H1 (cell line): ENCODE measurements at regions not wholly inside any gene's neighbourhood (a gene's known extent, or its start where the extent isn't known, plus 50 kb on each side); places are given as distances from the start of the nearest gene placed in this dataset.
"Not testable (repeated sequence)": the region's sequence is repeated elsewhere in the genome, so short reads cannot be mapped to it uniquely, and the experiment has no call there.

ENCODE experiments used
- CTCF ChIA-PET: fragments of 300-600 bp; sonication (Branson Sonifier 250); formaldehyde crosslinking; loops from one replicate; lab custom pipeline; 2021; ENCODE audit not compliant: partially characterized antibody; lab: Charles Lee
- POLR2A ChIA-PET: fragments of 300-600 bp; sonication (Branson Sonifier 250); formaldehyde crosslinking; loops from one replicate; lab custom pipeline; 2021; ENCODE audit warnings: inconsistent platforms; ENCODE audit not compliant: partially characterized antibody; lab: Charles Lee
- DNase-seq, 2 experiments: peaks; one replicate each; pipeline versions ENCODE4 v3.0.0 to v3.0.0-alpha.2; 2010 to 2022; ENCODE audit warnings: low spot score in 2 of 2, low read depth in 1 of 2, mixed read lengths in 1 of 2
- FAIRE-seq: peaks from 2 replicates; lab custom pipeline; 2011; peaks lifted over from hg19 to GRCh38; lab: Jason Lieb, UNC
- H2AFZ ChIP-seq: 2 replicates; pipeline ENCODE4 v1.8.1; 2012; ENCODE audit warnings: low read length, inconsistent platforms
- H2AK5ac ChIP-seq: 2 replicates; pipeline ENCODE4 v1.6.1; 2013; ENCODE audit warnings: low read depth, low read length
- H2BK120ac ChIP-seq: replicated peaks from 2 replicates; pipeline ENCODE3; 2013; ENCODE audit warnings: low read depth, low read length, inconsistent platforms
- H2BK12ac ChIP-seq: 2 replicates; pipeline ENCODE4 v1.6.1; 2013; ENCODE audit warnings: low read depth, low read length
- H2BK15ac ChIP-seq: 2 replicates; pipeline ENCODE4 v1.6.1; 2013; ENCODE audit warnings: low read length
- H2BK20ac ChIP-seq: 2 replicates; pipeline ENCODE4 v1.6.1; 2013; ENCODE audit warnings: low read length
- H2BK5ac ChIP-seq: 2 replicates; pipeline ENCODE4 v1.6.1; 2013; ENCODE audit warnings: low read depth, low read length
- H3K14ac ChIP-seq: 2 replicates; pipeline ENCODE4 v1.6.1; 2013; ENCODE audit warnings: inconsistent platforms; ENCODE audit not compliant: insufficient read length
- H3K18ac ChIP-seq: 2 replicates; pipeline ENCODE4 v1.6.1; 2013; ENCODE audit warnings: low read length; ENCODE audit errors: extremely low read depth
- H3K23ac ChIP-seq: 2 replicates; pipeline ENCODE4 v1.6.1; 2013; ENCODE audit warnings: inconsistent platforms; ENCODE audit not compliant: insufficient read length
- H3K23me2 ChIP-seq: 2 replicates; pipeline ENCODE4 v1.6.1; 2013; ENCODE audit warnings: low read depth, low read length
- H3K27ac ChIP-seq: 2 replicates; pipeline ENCODE4 v1.6.1; 2011; ENCODE audit warnings: low read depth, low read length, inconsistent platforms
- H3K27me3 ChIP-seq, 4 experiments: replicated peaks in 1 of 4; 1 replicate in 1 of 4; 2 replicates in 3 of 4; pipeline versions ENCODE4 v1.6.1 to v1.8.1; 2011 to 2013; ENCODE audit warnings: low read length in 3 of 4, mild to moderate bottlenecking in 3 of 4, inconsistent platforms in 2 of 4, mixed read lengths in 2 of 4, moderate library complexity in 1 of 4; ENCODE audit not compliant: control insufficient read depth in 3 of 4, insufficient read depth in 3 of 4; ENCODE audit errors: extremely low read depth in 1 of 4
- H3K36me3 ChIP-seq, 4 experiments: 2 replicates each; pipeline versions ENCODE4 v1.6.1 to v1.8.1; 2011 to 2013; ENCODE audit warnings: mild to moderate bottlenecking in 4 of 4, low read length in 3 of 4, moderate library complexity in 2 of 4, control low read depth in 1 of 4, inconsistent platforms in 1 of 4; ENCODE audit not compliant: insufficient read depth in 4 of 4, control insufficient read depth in 2 of 4
- H3K4ac ChIP-seq: replicated peaks from 2 replicates; pipeline ENCODE3; 2013; ENCODE audit warnings: low read length, low read depth, mixed read lengths, inconsistent platforms; ENCODE audit not compliant: insufficient read length
- H3K4me1 ChIP-seq, 4 experiments: replicated peaks in 1 of 4; 1 replicate in 1 of 4; 2 replicates in 3 of 4; pipeline versions ENCODE4 v1.6.1 to v1.8.1; 2011 to 2013; ENCODE audit warnings: low read length in 3 of 4, inconsistent platforms in 2 of 4, mixed read lengths in 1 of 4; ENCODE audit not compliant: insufficient read depth in 4 of 4, control insufficient read depth in 3 of 4
- H3K4me2 ChIP-seq, 2 experiments: 2 replicates each; pipeline versions ENCODE4 v1.6.1 to v1.8.1; 2011 to 2013; ENCODE audit warnings: low read depth in 2 of 2, low read length in 2 of 2, control low read depth in 1 of 2, inconsistent platforms in 1 of 2, mild to moderate bottlenecking in 1 of 2; ENCODE audit not compliant: insufficient read depth in 1 of 2
- H3K4me3 ChIP-seq, 4 experiments: fragments of 200-600, 300-600 bp in 1 of 4; sonication (generic), shearing (Covaris generic), sonication (Bioruptor Twin) in 1 of 4; 2 replicates each; pipeline versions ENCODE4 v1.5.1 to v1.8.1; 2011 to 2016; ENCODE audit warnings: low read length in 4 of 4, low read depth in 3 of 4, control low read depth in 2 of 4, inconsistent platforms in 2 of 4, mild to moderate bottlenecking in 2 of 4, mixed read lengths in 1 of 4, moderate library complexity in 1 of 4; ENCODE audit not compliant: insufficient read depth in 2 of 4; ENCODE audit errors: extremely low read depth in 1 of 4
- H3K56ac ChIP-seq: replicated peaks from 2 replicates; pipeline ENCODE3; 2013; ENCODE audit warnings: low read depth, mild to moderate bottlenecking, mixed read lengths, low read length, inconsistent platforms; ENCODE audit not compliant: insufficient read length
- H3K79me1 ChIP-seq: 2 replicates; pipeline ENCODE4 v1.6.1; 2013; ENCODE audit warnings: low read depth, low read length, control low read depth
- H3K79me2 ChIP-seq, 2 experiments: 2 replicates each; pipeline versions ENCODE4 v1.6.1 to v1.8.1; 2012 to 2013; ENCODE audit warnings: low read length in 2 of 2, mild to moderate bottlenecking in 2 of 2, inconsistent platforms in 1 of 2; ENCODE audit not compliant: insufficient read depth in 2 of 2, control insufficient read depth in 1 of 2
- H3K9ac ChIP-seq, 4 experiments: replicated peaks in 1 of 4; 1 replicate in 1 of 4; 2 replicates in 3 of 4; pipeline versions ENCODE4 v1.6.1 to v1.8.1; 2011 to 2013; ENCODE audit warnings: low read depth in 3 of 4, low read length in 3 of 4, control low read depth in 2 of 4, mild to moderate bottlenecking in 2 of 4, moderate library complexity in 2 of 4, inconsistent platforms in 1 of 4; ENCODE audit errors: extremely low read depth in 1 of 4
- H3K9me3 ChIP-seq, 2 experiments: 2 replicates each; pipeline versions ENCODE4 v1.6.1 to v1.8.1; 2012 to 2013; ENCODE audit warnings: mild to moderate bottlenecking in 2 of 2, moderate library complexity in 2 of 2, control low read depth in 1 of 2, inconsistent platforms in 1 of 2, low read depth in 1 of 2, low read length in 1 of 2, mixed read lengths in 1 of 2; ENCODE audit not compliant: insufficient read depth in 2 of 2
- H4K20me1 ChIP-seq, 2 experiments: replicated peaks in 1 of 2; 2 replicates each; pipeline versions ENCODE3 to v1.8.1; 2011 to 2013; ENCODE audit warnings: inconsistent platforms in 2 of 2, low read length in 2 of 2, mild to moderate bottlenecking in 1 of 2; ENCODE audit not compliant: insufficient read depth in 2 of 2, control insufficient read depth in 1 of 2
- H4K5ac ChIP-seq: 2 replicates; pipeline ENCODE4 v1.6.1; 2013; ENCODE audit warnings: low read length, low read depth, mixed read lengths, inconsistent platforms; ENCODE audit not compliant: insufficient read length
- H4K8ac ChIP-seq: 2 replicates; pipeline ENCODE4 v1.8.0; 2013; ENCODE audit warnings: mild to moderate bottlenecking, moderate library complexity, low read length, inconsistent platforms; ENCODE audit not compliant: insufficient read depth; ENCODE audit errors: extremely low read depth
- H4K91ac ChIP-seq: replicated peaks from 2 replicates; pipeline ENCODE3; 2013; ENCODE audit warnings: low read length, mixed read lengths, inconsistent platforms; ENCODE audit not compliant: insufficient read length
- WGBS, 2 experiments: shearing (Covaris generic) in 1 of 2; methylation state at CpG; one replicate each; pipeline versions ENCODE4 v1.1.6 to v1.1.7; 2013 to 2015; ENCODE audit warnings: low lambda C conversion rate in 2 of 2, mixed read lengths in 2 of 2, inconsistent platforms in 1 of 2, low coverage in 1 of 2, missing lambda C conversion rate in 1 of 2; ENCODE audit not compliant: insufficient replicate concordance in 2 of 2, insufficient coverage in 1 of 2, insufficient read length in 1 of 2; ENCODE audit errors: extremely low coverage in 1 of 2, missing lambda C conversion rate in 1 of 2; 5-methylcytosine and 5-hydroxymethylcytosine counted together

DNA sequence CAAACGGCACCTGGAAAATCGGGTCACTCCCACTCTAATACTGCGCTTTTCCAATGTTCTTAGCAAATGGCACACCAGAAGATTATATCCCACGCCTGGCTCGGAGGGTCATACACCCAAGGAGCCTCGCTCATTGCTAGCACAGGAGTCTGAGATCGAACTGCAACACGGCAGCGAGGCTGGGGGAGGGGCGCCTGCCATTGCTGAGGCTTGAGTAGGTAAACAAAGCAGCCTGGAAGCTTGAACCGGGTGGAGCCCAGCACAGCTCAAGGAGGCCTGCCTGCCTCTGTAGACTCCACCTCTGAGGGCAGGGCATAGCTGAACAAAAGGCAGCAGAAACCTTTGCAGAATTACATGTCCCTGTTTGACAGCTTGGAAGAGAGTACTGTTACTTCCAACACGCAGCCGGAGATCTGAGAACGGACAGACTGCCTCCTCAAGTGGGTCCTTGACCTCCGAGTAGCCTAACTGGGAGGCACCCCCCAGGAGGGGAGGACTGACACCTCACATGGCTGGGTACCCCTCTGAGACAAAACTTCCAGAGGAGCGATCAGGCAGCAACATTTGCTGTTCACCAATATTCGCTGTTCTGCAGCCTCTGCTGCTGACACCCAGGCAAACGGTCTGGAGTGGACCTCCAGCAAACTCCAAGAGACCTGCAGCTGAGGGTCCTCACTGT, 472.3 kb upstream of the PHF14 start:
- H4K20me1 ChIP-seq, H3K4me1 ChIP-seq, H3K14ac ChIP-seq, H2BK15ac ChIP-seq, H2BK120ac ChIP-seq, H2BK5ac ChIP-seq, CTCF ChIA-PET, FAIRE-seq, H2BK12ac ChIP-seq, H3K27ac ChIP-seq, H3K4ac ChIP-seq, H3K9ac ChIP-seq, H3K18ac ChIP-seq, H3K9me3 ChIP-seq, H3K4me2 ChIP-seq, POLR2A ChIA-PET, H3K79me2 ChIP-seq, H3K79me1 ChIP-seq, H3K4me3 ChIP-seq, H4K91ac ChIP-seq, H2AK5ac ChIP-seq, H3K23ac ChIP-seq, H3K23me2 ChIP-seq, H4K5ac ChIP-seq, H3K36me3 ChIP-seq, H3K56ac ChIP-seq, H4K8ac ChIP-seq, H2BK20ac ChIP-seq, H3K27me3 ChIP-seq, H2AFZ ChIP-seq, DNase-seq: not testable (repeated sequence)
- WGBS, 2 experiments, result 93% methylated on average over 18 of the region's 18 CpGs; no CpG with 5 or more reads in 1 of the 2 experiments
